ENCODE measurements at regions not wholly inside any gene's neighbourhood (a gene's known extent, or its start where the extent isn't known, plus 50 kb on each side); places are given as distances from the start of the nearest gene placed in this dataset.

DNA sequence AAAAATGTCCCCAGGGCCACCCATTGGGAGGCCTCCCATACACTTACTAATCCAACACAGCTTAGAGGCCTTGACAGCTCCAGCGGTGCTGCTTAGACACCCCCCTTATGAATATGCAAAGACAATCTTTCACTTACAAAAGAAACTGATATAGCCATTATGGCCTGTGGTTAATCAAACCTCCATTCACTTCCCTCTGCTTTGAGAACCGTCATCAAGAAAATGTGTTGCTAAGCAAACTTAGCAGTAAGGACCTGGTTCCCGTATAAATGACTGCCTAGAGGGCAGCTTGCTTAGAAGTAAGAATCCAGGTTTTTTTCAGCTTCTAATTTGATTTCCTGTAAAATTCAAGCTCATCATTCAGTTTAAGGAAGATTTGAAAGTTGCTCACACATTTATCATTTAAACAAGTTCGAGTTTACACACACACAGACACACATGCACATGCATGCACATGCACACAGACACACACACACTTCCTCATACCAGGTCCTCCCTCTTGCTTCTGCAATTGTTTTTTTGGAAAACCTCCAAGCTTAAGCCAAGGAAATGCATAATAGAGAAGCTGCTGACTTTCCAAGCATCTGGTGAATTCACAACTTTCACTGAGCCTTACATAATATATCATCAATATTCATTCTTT is 137.7 kb upstream of the BLID start:
- Histone ChIP-seq H3K9me3 (no peaks in the 10 kb centered on the region), H3K4me1 (ENCODE audit: control insufficient read depth in 1 of 2, insufficient read depth in 1 of 2, low read depth in 1 of 2, low read length in 1 of 2) (peaks cover 29 to 36% of the 10 kb centered on the region in 2 experiments), H3K4me3 (ENCODE audit: low read depth in 1 of 2, low read length in 1 of 2) (no peak overlapping the region), H3K36me3 (no peaks in the 10 kb centered on the region), H3K27me3 (no peaks in the 10 kb centered on the region), H3K27ac (peak overlapping the region; percentile 66)
- TF ChIP-seq, protein P1, sequence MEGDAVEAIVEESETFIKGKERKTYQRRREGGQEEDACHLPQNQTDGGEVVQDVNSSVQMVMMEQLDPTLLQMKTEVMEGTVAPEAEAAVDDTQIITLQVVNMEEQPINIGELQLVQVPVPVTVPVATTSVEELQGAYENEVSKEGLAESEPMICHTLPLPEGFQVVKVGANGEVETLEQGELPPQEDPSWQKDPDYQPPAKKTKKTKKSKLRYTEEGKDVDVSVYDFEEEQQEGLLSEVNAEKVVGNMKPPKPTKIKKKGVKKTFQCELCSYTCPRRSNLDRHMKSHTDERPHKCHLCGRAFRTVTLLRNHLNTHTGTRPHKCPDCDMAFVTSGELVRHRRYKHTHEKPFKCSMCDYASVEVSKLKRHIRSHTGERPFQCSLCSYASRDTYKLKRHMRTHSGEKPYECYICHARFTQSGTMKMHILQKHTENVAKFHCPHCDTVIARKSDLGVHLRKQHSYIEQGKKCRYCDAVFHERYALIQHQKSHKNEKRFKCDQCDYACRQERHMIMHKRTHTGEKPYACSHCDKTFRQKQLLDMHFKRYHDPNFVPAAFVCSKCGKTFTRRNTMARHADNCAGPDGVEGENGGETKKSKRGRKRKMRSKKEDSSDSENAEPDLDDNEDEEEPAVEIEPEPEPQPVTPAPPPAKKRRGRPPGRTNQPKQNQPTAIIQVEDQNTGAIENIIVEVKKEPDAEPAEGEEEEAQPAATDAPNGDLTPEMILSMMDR (IDR thresholded peaks at IDR 0.05) = no peak

DNA sequence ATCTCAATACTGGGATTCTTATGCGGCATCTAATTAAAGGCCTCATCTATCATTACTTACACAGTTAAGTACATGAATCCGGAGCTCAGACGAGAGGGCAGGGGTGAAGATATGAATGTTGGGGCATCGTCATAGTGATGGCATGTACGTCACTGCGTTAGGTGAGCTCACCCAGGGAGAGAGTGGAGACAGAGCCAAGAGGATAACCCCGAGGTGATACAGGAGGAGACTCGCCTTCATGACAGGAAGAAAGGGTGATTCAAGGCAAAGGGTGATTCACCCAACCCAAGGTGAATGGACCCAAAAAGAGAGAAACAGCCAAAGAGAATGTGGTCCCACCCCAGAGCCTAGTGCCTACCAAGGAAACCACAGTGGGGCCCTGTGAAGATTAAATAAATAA is 132.9 kb upstream of the BLID start:
- TF ChIP-seq, protein P1 (IDR thresholded peaks at IDR 0.05) = no peak
- no peak overlapping the region for H3K27ac ChIP-seq
- no peaks in the 10 kb centered on the region for H3K27me3 ChIP-seq

DNA sequence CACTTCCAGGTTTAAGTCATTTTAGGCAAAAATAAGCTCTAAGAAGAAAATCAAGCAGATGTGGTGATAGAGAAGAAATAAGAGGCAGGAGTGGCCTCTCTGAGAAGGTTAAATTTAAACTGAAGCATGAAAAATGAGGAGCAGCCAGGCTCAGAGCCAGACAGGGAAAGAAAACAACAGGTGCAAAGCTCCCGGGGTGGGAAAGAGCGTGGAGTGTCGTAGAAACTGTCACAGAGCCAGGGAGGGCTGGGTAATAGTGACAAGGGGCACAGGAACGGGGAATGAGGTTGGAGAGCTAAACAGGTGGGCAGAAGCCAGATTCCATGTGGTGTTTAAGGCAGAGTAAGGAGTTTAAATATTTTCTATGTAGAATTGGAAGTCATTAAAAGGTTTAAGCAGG is 132.1 kb upstream of the BLID start:
- Histone ChIP-seq H3K27me3 (no peaks in the 10 kb centered on the region), H3K27ac (no peak overlapping the region), H3K36me3 (no peaks in the 10 kb centered on the region), H3K9me3 (no peaks in the 10 kb centered on the region), H3K4me1 (ENCODE audit: control insufficient read depth in 1 of 2, insufficient read depth in 1 of 2, low read depth in 1 of 2, low read length in 1 of 2) (peaks cover 10% of the 10 kb centered on the region in 2 experiments), H3K4me3 (ENCODE audit: low read depth in 1 of 2, low read length in 1 of 2) (no peak overlapping the region)
- TF ChIP-seq, protein P1 (IDR thresholded peaks at IDR 0.05) = no peak

More for the DNA sequence above, 132.9 kb upstream of the BLID start:
- H3K9me3 ChIP-seq = no peaks in the 10 kb centered on the region
- H3K4me1 ChIP-seq (ENCODE audit: control insufficient read depth in 1 of 2, insufficient read depth in 1 of 2, low read depth in 1 of 2, low read length in 1 of 2) = peaks cover 17 to 18% of the 10 kb centered on the region in 2 experiments
- H3K36me3 ChIP-seq = no peaks in the 10 kb centered on the region
- no peak overlapping the region for H3K4me3 ChIP-seq (ENCODE audit: low read depth in 1 of 2, low read length in 1 of 2)

DNA sequence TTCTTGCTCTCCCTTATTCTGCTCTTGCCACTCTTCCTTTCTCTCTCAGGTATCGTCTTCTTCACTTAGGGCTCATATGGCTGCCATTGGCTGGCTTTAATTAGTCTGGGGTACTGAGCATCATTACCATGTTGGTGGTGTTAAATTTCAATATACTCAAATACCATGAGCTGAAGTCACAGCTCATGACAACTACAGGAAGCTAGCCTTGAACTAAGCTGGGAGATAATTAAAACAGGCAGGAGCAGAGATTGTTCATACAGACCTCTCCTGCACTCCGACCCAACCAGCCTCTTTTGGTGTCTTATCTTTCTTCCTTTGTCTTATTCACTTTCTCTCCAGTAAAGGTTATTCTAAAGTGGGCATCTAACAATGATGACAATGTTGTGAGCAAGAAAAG is 130.9 kb upstream of the BLID start:
- TF ChIP-seq, protein P1 (IDR thresholded peaks at IDR 0.05) = no peak
- Histone ChIP-seq H3K4me1 (ENCODE audit: control insufficient read depth in 1 of 2, insufficient read depth in 1 of 2, low read depth in 1 of 2, low read length in 1 of 2) (peaks cover 15% of the 10 kb centered on the region in 2 experiments), H3K36me3 (no peaks in the 10 kb centered on the region), H3K4me3 (ENCODE audit: low read depth in 1 of 2, low read length in 1 of 2) (no peak overlapping the region), H3K27me3 (no peaks in the 10 kb centered on the region), H3K27ac (no peak overlapping the region), H3K9me3 (no peaks in the 10 kb centered on the region)

DNA sequence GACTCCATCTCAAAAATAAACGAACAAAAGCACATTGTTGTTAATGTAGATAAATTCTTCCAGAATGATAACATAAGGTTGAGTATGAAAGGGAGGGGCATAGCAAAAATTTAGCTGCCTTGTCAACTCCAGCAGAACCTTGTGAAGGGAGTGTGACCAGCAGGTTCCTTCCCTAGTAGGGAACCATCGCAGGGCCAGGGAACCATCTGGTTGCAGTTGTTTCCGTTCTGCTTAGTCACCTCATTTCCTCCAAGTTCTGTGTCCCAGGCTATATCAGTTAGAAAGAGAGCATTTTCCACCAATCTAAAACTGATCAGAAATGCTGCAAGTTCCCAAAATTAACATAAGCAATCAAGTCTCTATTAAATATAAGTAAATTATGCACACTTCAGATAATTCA is 126.7 kb upstream of the BLID start:
- Histone ChIP-seq H3K9me3 (no peaks in the 10 kb centered on the region), H3K4me3 (ENCODE audit: low read depth in 1 of 2, low read length in 1 of 2) (no peak overlapping the region), H3K4me1 (ENCODE audit: control insufficient read depth in 1 of 2, insufficient read depth in 1 of 2, low read depth in 1 of 2, low read length in 1 of 2) (peaks cover 10 to 12% of the 10 kb centered on the region in 2 experiments), H3K36me3 (no peaks in the 10 kb centered on the region), H3K27ac (no peak overlapping the region), H3K27me3 (no peaks in the 10 kb centered on the region)
- TF ChIP-seq, protein P1 (IDR thresholded peaks at IDR 0.05) = no peak

Data from neutrophil (primary cell).